H1 (cell line): ENCODE measurements at regions not wholly inside any gene's neighbourhood (a gene's known extent, or its start where the extent isn't known, plus 50 kb on each side); places are given as distances from the start of the nearest gene placed in this dataset.

Source experiments
- CTCF ChIA-PET: fragments of 300-600 bp; sonication (Branson Sonifier 250); formaldehyde crosslinking; loops from one replicate; lab custom pipeline; 2021; ENCODE audit not compliant: partially characterized antibody; lab: Charles Lee
- POLR2A ChIA-PET: fragments of 300-600 bp; sonication (Branson Sonifier 250); formaldehyde crosslinking; loops from one replicate; lab custom pipeline; 2021; ENCODE audit warnings: inconsistent platforms; ENCODE audit not compliant: partially characterized antibody; lab: Charles Lee
- DNase-seq, 2 experiments: peaks; one replicate each; pipeline versions ENCODE4 v3.0.0 to v3.0.0-alpha.2; 2010 to 2022; ENCODE audit warnings: low spot score in 2 of 2, low read depth in 1 of 2, mixed read lengths in 1 of 2
- FAIRE-seq: peaks from 2 replicates; lab custom pipeline; 2011; peaks lifted over from hg19 to GRCh38; lab: Jason Lieb, UNC
- H2AFZ ChIP-seq: 2 replicates; pipeline ENCODE4 v1.8.1; 2012; ENCODE audit warnings: low read length, inconsistent platforms
- H2AK5ac ChIP-seq: 2 replicates; pipeline ENCODE4 v1.6.1; 2013; ENCODE audit warnings: low read depth, low read length
- H2BK120ac ChIP-seq: replicated peaks from 2 replicates; pipeline ENCODE3; 2013; ENCODE audit warnings: low read depth, low read length, inconsistent platforms
- H2BK12ac ChIP-seq: 2 replicates; pipeline ENCODE4 v1.6.1; 2013; ENCODE audit warnings: low read depth, low read length
- H2BK15ac ChIP-seq: 2 replicates; pipeline ENCODE4 v1.6.1; 2013; ENCODE audit warnings: low read length
- H2BK20ac ChIP-seq: 2 replicates; pipeline ENCODE4 v1.6.1; 2013; ENCODE audit warnings: low read length
- H2BK5ac ChIP-seq: 2 replicates; pipeline ENCODE4 v1.6.1; 2013; ENCODE audit warnings: low read depth, low read length
- H3K14ac ChIP-seq: 2 replicates; pipeline ENCODE4 v1.6.1; 2013; ENCODE audit warnings: inconsistent platforms; ENCODE audit not compliant: insufficient read length
- H3K18ac ChIP-seq: 2 replicates; pipeline ENCODE4 v1.6.1; 2013; ENCODE audit warnings: low read length; ENCODE audit errors: extremely low read depth
- H3K23ac ChIP-seq: 2 replicates; pipeline ENCODE4 v1.6.1; 2013; ENCODE audit warnings: inconsistent platforms; ENCODE audit not compliant: insufficient read length
- H3K23me2 ChIP-seq: 2 replicates; pipeline ENCODE4 v1.6.1; 2013; ENCODE audit warnings: low read depth, low read length
- H3K27ac ChIP-seq: 2 replicates; pipeline ENCODE4 v1.6.1; 2011; ENCODE audit warnings: low read depth, low read length, inconsistent platforms
- H3K27me3 ChIP-seq, 4 experiments: replicated peaks in 1 of 4; 1 replicate in 1 of 4; 2 replicates in 3 of 4; pipeline versions ENCODE4 v1.6.1 to v1.8.1; 2011 to 2013; ENCODE audit warnings: low read length in 3 of 4, mild to moderate bottlenecking in 3 of 4, inconsistent platforms in 2 of 4, mixed read lengths in 2 of 4, moderate library complexity in 1 of 4; ENCODE audit not compliant: control insufficient read depth in 3 of 4, insufficient read depth in 3 of 4; ENCODE audit errors: extremely low read depth in 1 of 4
- H3K36me3 ChIP-seq, 4 experiments: 2 replicates each; pipeline versions ENCODE4 v1.6.1 to v1.8.1; 2011 to 2013; ENCODE audit warnings: mild to moderate bottlenecking in 4 of 4, low read length in 3 of 4, moderate library complexity in 2 of 4, control low read depth in 1 of 4, inconsistent platforms in 1 of 4; ENCODE audit not compliant: insufficient read depth in 4 of 4, control insufficient read depth in 2 of 4
- H3K4ac ChIP-seq: replicated peaks from 2 replicates; pipeline ENCODE3; 2013; ENCODE audit warnings: low read length, low read depth, mixed read lengths, inconsistent platforms; ENCODE audit not compliant: insufficient read length
- H3K4me1 ChIP-seq, 4 experiments: replicated peaks in 1 of 4; 1 replicate in 1 of 4; 2 replicates in 3 of 4; pipeline versions ENCODE4 v1.6.1 to v1.8.1; 2011 to 2013; ENCODE audit warnings: low read length in 3 of 4, inconsistent platforms in 2 of 4, mixed read lengths in 1 of 4; ENCODE audit not compliant: insufficient read depth in 4 of 4, control insufficient read depth in 3 of 4
- H3K4me2 ChIP-seq, 2 experiments: 2 replicates each; pipeline versions ENCODE4 v1.6.1 to v1.8.1; 2011 to 2013; ENCODE audit warnings: low read depth in 2 of 2, low read length in 2 of 2, control low read depth in 1 of 2, inconsistent platforms in 1 of 2, mild to moderate bottlenecking in 1 of 2; ENCODE audit not compliant: insufficient read depth in 1 of 2
- H3K4me3 ChIP-seq, 4 experiments: fragments of 200-600, 300-600 bp in 1 of 4; sonication (generic), shearing (Covaris generic), sonication (Bioruptor Twin) in 1 of 4; 2 replicates each; pipeline versions ENCODE4 v1.5.1 to v1.8.1; 2011 to 2016; ENCODE audit warnings: low read length in 4 of 4, low read depth in 3 of 4, control low read depth in 2 of 4, inconsistent platforms in 2 of 4, mild to moderate bottlenecking in 2 of 4, mixed read lengths in 1 of 4, moderate library complexity in 1 of 4; ENCODE audit not compliant: insufficient read depth in 2 of 4; ENCODE audit errors: extremely low read depth in 1 of 4
- H3K56ac ChIP-seq: replicated peaks from 2 replicates; pipeline ENCODE3; 2013; ENCODE audit warnings: low read depth, mild to moderate bottlenecking, mixed read lengths, low read length, inconsistent platforms; ENCODE audit not compliant: insufficient read length
- H3K79me1 ChIP-seq: 2 replicates; pipeline ENCODE4 v1.6.1; 2013; ENCODE audit warnings: low read depth, low read length, control low read depth
- H3K79me2 ChIP-seq, 2 experiments: 2 replicates each; pipeline versions ENCODE4 v1.6.1 to v1.8.1; 2012 to 2013; ENCODE audit warnings: low read length in 2 of 2, mild to moderate bottlenecking in 2 of 2, inconsistent platforms in 1 of 2; ENCODE audit not compliant: insufficient read depth in 2 of 2, control insufficient read depth in 1 of 2
- H3K9ac ChIP-seq, 4 experiments: replicated peaks in 1 of 4; 1 replicate in 1 of 4; 2 replicates in 3 of 4; pipeline versions ENCODE4 v1.6.1 to v1.8.1; 2011 to 2013; ENCODE audit warnings: low read depth in 3 of 4, low read length in 3 of 4, control low read depth in 2 of 4, mild to moderate bottlenecking in 2 of 4, moderate library complexity in 2 of 4, inconsistent platforms in 1 of 4; ENCODE audit errors: extremely low read depth in 1 of 4
- H3K9me3 ChIP-seq, 2 experiments: 2 replicates each; pipeline versions ENCODE4 v1.6.1 to v1.8.1; 2012 to 2013; ENCODE audit warnings: mild to moderate bottlenecking in 2 of 2, moderate library complexity in 2 of 2, control low read depth in 1 of 2, inconsistent platforms in 1 of 2, low read depth in 1 of 2, low read length in 1 of 2, mixed read lengths in 1 of 2; ENCODE audit not compliant: insufficient read depth in 2 of 2
- H4K20me1 ChIP-seq, 2 experiments: replicated peaks in 1 of 2; 2 replicates each; pipeline versions ENCODE3 to v1.8.1; 2011 to 2013; ENCODE audit warnings: inconsistent platforms in 2 of 2, low read length in 2 of 2, mild to moderate bottlenecking in 1 of 2; ENCODE audit not compliant: insufficient read depth in 2 of 2, control insufficient read depth in 1 of 2
- H4K5ac ChIP-seq: 2 replicates; pipeline ENCODE4 v1.6.1; 2013; ENCODE audit warnings: low read length, low read depth, mixed read lengths, inconsistent platforms; ENCODE audit not compliant: insufficient read length
- H4K8ac ChIP-seq: 2 replicates; pipeline ENCODE4 v1.8.0; 2013; ENCODE audit warnings: mild to moderate bottlenecking, moderate library complexity, low read length, inconsistent platforms; ENCODE audit not compliant: insufficient read depth; ENCODE audit errors: extremely low read depth
- H4K91ac ChIP-seq: replicated peaks from 2 replicates; pipeline ENCODE3; 2013; ENCODE audit warnings: low read length, mixed read lengths, inconsistent platforms; ENCODE audit not compliant: insufficient read length
- JUN ChIP-seq: IDR thresholded peaks from 2 replicates; pipeline ENCODE4 v1.6.1; 2011; ENCODE audit warnings: low read depth, mild to moderate bottlenecking, improper control_type of control experiment, low read length
- RAD21 ChIP-seq, 2 experiments: IDR thresholded peaks in 1 of 2; conservative IDR thresholded peaks in 1 of 2; 2 replicates each; pipeline ENCODE4 v1.6.1; 2011; ENCODE audit warnings: low read depth in 2 of 2, low read length in 2 of 2, improper control_type of control experiment in 1 of 2, inconsistent platforms in 1 of 2, mild to moderate bottlenecking in 1 of 2, moderate library complexity in 1 of 2
- WGBS, 2 experiments: shearing (Covaris generic) in 1 of 2; methylation state at CpG; one replicate each; pipeline versions ENCODE4 v1.1.6 to v1.1.7; 2013 to 2015; ENCODE audit warnings: low lambda C conversion rate in 2 of 2, mixed read lengths in 2 of 2, inconsistent platforms in 1 of 2, low coverage in 1 of 2, missing lambda C conversion rate in 1 of 2; ENCODE audit not compliant: insufficient replicate concordance in 2 of 2, insufficient coverage in 1 of 2, insufficient read length in 1 of 2; ENCODE audit errors: extremely low coverage in 1 of 2, missing lambda C conversion rate in 1 of 2; 5-methylcytosine and 5-hydroxymethylcytosine counted together

GRCh38 chr1:238111516-238111915, 220.8 kb upstream of the ZP4 start:
- peaks cover 0 to 6% (median 3%) of the 10 kb centered on the region in 4 experiments; a peak in 2 of 7 replicates for H3K4me1 ChIP-seq
- no peak overlapping the region for H3K4ac ChIP-seq
- ChIA-PET POLR2A (no interaction called here), CTCF (interaction anchor here (0.7 to 1.5 kb wide), 3 partner anchors 10 to 132 kb away, joined by 3 to 4 read pairs (median 3); no protein-coding TSS in a partner anchor)
- H3K14ac ChIP-seq = no peak overlapping the region
- no peak overlapping the region for H4K8ac ChIP-seq
- peak overlapping the region; percentile 4; the same call in 1 of the 2 replicates for H2AFZ ChIP-seq
- H2BK20ac ChIP-seq = no peak overlapping the region
- H4K91ac ChIP-seq = no peak overlapping the region
- 71% methylated on average over 2 of the region's 2 CpGs; no CpG with 5 or more reads in 1 of the 2 experiments for WGBS, 2 experiments
- H3K27ac ChIP-seq = no peak overlapping the region
- no peak overlapping the region for H3K18ac ChIP-seq
- H3K56ac ChIP-seq = no peak overlapping the region
- no peak overlapping the region for H2BK5ac ChIP-seq
- no peaks in the 10 kb centered on the region for H3K79me2 ChIP-seq
- no peak overlapping the region for H2BK12ac ChIP-seq
- no peaks in the 10 kb centered on the region for H4K20me1 ChIP-seq
- H2BK120ac ChIP-seq = no peak overlapping the region
- no peaks in the 10 kb centered on the region for H3K36me3 ChIP-seq
- no peak for DNase-seq
- H3K9ac ChIP-seq = no peak overlapping the region
- no peak overlapping the region for H3K4me2 ChIP-seq
- H3K23me2 ChIP-seq = no peaks in the 10 kb centered on the region
- no peaks in the 10 kb centered on the region for H3K27me3 ChIP-seq
- no peak overlapping the region for H3K23ac ChIP-seq
- no peak overlapping the region for H2AK5ac ChIP-seq
- TF ChIP-seq RAD21 (IDR thresholded peaks at IDR 0.05 in 1 of 2, conservative IDR thresholded peaks at IDR 0.05 in 1 of 2; ENCODE audit: low read depth in 2 of 2, low read length in 2 of 2) (no peak), JUN (no peak)
- TF ChIP-seq, all 59 proteins: peak for 0
- H4K5ac ChIP-seq = no peak overlapping the region
- no peak overlapping the region for H3K4me3 ChIP-seq
- FAIRE-seq = no peak
- H3K9me3 ChIP-seq = no peaks in the 10 kb centered on the region
- no peaks in the 10 kb centered on the region for H3K79me1 ChIP-seq
- no peak overlapping the region for H2BK15ac ChIP-seq
